Left ventricle myocardium inferior (tissue), 1 donor: ENCODE measurements at regions not wholly inside any gene's neighbourhood (a gene's known extent, or its start where the extent isn't known, plus 50 kb on each side); places are given as distances from the start of the nearest gene placed in this dataset.

ENCODE experiments used
- DNase-seq: peaks from one replicate; pipeline ENCODE4 v3.0.0-alpha.2; 2020
- H3K27ac ChIP-seq: fragments of 200-600 bp; replicated peaks from 2 replicates; pipeline ENCODE4 v1.8.0; 2021
- H3K27me3 ChIP-seq: fragments of 200-600 bp; 2 replicates; pipeline ENCODE4 v1.8.0; 2021; ENCODE audit warnings: low read depth
- H3K36me3 ChIP-seq: fragments of 200-600 bp; 2 replicates; pipeline ENCODE4 v1.8.0; 2021
- H3K4me1 ChIP-seq: fragments of 200-600 bp; 2 replicates; pipeline ENCODE4 v1.8.0; 2021
- H3K4me3 ChIP-seq: fragments of 200-600 bp; 2 replicates; pipeline ENCODE4 v1.8.0; 2021; ENCODE audit warnings: mild to moderate bottlenecking, moderate library complexity
- H3K9me3 ChIP-seq: fragments of 200-600 bp; replicated peaks from 2 replicates; pipeline ENCODE4 v1.8.0; 2021
- intact Hi-C: fragments of 100-400 bp; cut with micrococcal nuclease; formaldehyde crosslinking; loops from one replicate; pipeline ENCODE4 v1.11.0; 2022
- TF ChIP-seq, protein P1 (sequence below): fragments of 200-600 bp; IDR thresholded peaks from 2 replicates; pipeline ENCODE4 v1.8.0; 2021; ENCODE audit warnings: antibody characterized with exemption, mild to moderate bottlenecking, borderline replicate concordance
- donor health status: DM: no; HTN: yes; CAD: no; lungs with severe emphysema.

- Histone ChIP-seq H3K4me1 (peaks cover 11% of the 10 kb centered on the region), H3K27ac (no peak overlapping the region), H3K36me3 (no peaks in the 10 kb centered on the region), H3K4me3 (no peak overlapping the region), H3K27me3 (no peaks in the 10 kb centered on the region), H3K9me3 (no peaks in the 10 kb centered on the region)
- no peak for DNase-seq
- TF ChIP-seq, protein P1, sequence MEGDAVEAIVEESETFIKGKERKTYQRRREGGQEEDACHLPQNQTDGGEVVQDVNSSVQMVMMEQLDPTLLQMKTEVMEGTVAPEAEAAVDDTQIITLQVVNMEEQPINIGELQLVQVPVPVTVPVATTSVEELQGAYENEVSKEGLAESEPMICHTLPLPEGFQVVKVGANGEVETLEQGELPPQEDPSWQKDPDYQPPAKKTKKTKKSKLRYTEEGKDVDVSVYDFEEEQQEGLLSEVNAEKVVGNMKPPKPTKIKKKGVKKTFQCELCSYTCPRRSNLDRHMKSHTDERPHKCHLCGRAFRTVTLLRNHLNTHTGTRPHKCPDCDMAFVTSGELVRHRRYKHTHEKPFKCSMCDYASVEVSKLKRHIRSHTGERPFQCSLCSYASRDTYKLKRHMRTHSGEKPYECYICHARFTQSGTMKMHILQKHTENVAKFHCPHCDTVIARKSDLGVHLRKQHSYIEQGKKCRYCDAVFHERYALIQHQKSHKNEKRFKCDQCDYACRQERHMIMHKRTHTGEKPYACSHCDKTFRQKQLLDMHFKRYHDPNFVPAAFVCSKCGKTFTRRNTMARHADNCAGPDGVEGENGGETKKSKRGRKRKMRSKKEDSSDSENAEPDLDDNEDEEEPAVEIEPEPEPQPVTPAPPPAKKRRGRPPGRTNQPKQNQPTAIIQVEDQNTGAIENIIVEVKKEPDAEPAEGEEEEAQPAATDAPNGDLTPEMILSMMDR = no peak
- intact Hi-C loops = no loop called here
Observed at GRCh38 chr2:53252115-53252514, 515.5 kb upstream of the CHAC2 start.

DNA sequence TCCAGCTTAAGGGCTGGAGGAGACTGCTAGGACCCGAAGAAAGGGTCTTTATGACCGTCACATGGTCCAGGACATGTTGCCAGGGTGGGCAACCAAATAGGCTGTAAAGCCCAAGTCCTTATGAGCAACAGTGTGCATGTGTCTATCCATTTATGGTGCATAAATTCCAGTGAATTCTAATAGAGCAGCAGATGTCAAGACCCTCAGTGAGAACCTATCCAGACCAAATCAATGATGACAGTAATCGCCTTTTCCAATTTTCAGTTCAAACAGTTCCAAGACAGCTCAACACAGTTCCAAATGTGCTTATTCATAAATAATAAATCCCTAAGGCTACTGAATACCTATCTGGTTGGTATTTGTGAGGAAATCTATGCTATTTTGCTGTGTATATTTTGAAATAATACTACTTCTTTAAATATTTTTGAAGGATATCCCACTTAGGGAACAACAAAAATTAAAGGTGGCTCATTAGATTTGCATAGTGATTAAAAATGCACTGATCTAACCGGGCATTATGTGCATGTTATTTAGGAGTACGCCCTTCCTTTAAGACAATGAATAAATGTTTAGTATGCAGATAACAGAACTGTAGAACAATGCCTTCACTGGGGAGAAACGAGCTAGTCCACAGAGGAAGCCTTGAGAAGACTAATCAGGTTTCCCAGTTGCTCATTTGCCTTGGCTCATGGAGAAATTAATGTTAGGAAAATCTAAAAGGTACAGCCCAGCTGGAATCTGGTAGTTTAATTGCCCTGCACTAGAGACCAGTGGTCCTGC, 519.5 kb upstream of the CHAC2 start:
- no peak overlapping the region for H3K4me3 ChIP-seq
- TF ChIP-seq, protein P1 = no peak
- no peaks in the 10 kb centered on the region for H3K36me3 ChIP-seq
- H3K9me3 ChIP-seq = no peaks in the 10 kb centered on the region
- peaks cover 11% of the 10 kb centered on the region for H3K4me1 ChIP-seq
- intact Hi-C loops = no loop called here
- DNase-seq = no peak
- H3K27ac ChIP-seq = peak overlapping the region; percentile 70
- H3K27me3 ChIP-seq = no peaks in the 10 kb centered on the region

DNA sequence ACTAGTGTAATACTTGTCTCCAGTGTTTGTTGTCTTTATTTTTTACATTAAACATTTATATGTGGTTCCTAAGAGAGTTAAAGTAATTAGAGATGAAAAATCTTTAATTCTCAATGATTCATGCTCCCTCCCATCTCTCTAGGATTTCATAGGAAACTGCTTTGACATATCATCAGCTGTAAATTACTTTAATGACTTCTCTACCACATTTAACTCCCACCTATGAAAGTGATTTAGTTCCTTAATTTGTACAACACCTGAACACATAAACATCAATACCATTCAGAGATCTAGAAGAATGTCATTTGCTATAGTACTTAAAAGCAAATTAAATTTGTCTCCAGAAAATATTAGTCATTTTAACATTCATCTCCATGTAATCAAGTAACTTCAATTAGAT, 524.2 kb upstream of the CHAC2 start:
- Histone ChIP-seq H3K27me3 (no peaks in the 10 kb centered on the region), H3K27ac (no peak overlapping the region), H3K9me3 (no peaks in the 10 kb centered on the region), H3K4me1 (no peaks in the 10 kb centered on the region), H3K36me3 (no peaks in the 10 kb centered on the region), H3K4me3 (no peak overlapping the region)
- no peak for DNase-seq
- TF ChIP-seq, protein P1 = no peak
- intact Hi-C loops = no loop called here

DNA sequence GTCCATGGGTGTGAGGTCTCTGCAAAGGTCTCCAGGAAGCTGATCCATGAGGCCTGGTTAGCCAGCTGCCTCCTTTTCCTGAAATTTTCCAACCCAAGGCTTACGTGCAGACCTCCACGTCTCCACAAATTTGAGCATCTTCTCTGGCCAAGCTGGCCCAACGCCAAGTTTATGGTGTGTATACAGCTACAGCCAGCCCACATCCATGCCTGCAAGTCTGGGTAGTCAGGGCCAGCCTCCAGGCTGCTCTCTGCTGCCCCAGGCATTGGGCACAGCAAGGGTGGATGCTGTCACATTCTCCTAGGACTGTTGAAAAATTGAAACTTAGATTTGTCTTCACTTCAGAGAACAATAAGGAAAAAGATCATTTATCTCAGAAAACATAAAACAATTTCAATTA, 525.5 kb upstream of the CHAC2 start:
- Histone ChIP-seq H3K9me3 (no peaks in the 10 kb centered on the region), H3K27me3 (no peaks in the 10 kb centered on the region), H3K27ac (no peak overlapping the region), H3K4me3 (no peak overlapping the region), H3K4me1 (no peaks in the 10 kb centered on the region), H3K36me3 (no peaks in the 10 kb centered on the region)
- TF ChIP-seq, protein P1 = no peak
- intact Hi-C loops = no loop called here
- no peak for DNase-seq

GRCh38 chr2:53235836-53236582, 531.6 kb upstream of the CHAC2 start:
- no peaks in the 10 kb centered on the region for H3K36me3 ChIP-seq
- no peaks in the 10 kb centered on the region for H3K9me3 ChIP-seq
- no peaks in the 10 kb centered on the region for H3K27me3 ChIP-seq
- no peak for DNase-seq
- H3K27ac ChIP-seq = no peak overlapping the region
- no peak overlapping the region for H3K4me3 ChIP-seq
- TF ChIP-seq, protein P1 = no peak
- intact Hi-C loops = no loop called here
- H3K4me1 ChIP-seq = no peaks in the 10 kb centered on the region
